ENCODE measurements at regions not wholly inside any gene's neighbourhood (a gene's known extent, or its start where the extent isn't known, plus 50 kb on each side); places are given as distances from the start of the nearest gene placed in this dataset.

DNA sequence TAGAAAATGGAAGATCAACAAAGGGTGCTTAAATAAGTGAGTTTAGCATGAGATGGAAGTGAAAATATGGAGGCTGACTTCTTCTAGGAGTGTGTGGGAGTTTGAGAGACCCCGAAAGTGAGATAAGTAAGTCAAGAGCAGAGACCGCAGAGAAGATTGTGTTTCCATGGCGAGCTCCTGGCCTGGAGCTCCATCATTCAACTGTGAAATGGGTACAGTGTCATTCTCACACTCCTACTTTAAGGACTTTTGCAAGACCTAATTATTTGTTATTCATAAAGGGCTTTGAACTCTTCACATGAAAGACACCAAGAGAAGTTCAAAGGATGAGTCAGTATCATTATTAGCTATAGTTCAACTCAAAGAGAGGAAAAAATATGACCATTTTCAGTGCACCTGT, 134.2 kb upstream of the PIK3C3 start:
- Mint-ChIP-seq H3K9me3 (peaks cover 0 to 6% (median 0%) of the 10 kb centered on the region in 5 donors), H3K27ac (no peak overlapping the region), H3K36me3 (no peaks in the 10 kb centered on the region), H3K4me1 (no peaks in the 10 kb centered on the region), H3K27me3 (no peaks in the 10 kb centered on the region), H3K4me3 (no peak overlapping the region)
- Histone ChIP-seq H3K36me3 (ENCODE audit: insufficient read depth, low read length) (no peaks in the 10 kb centered on the region), H3K4me3 (ENCODE audit: low read length) (no peak overlapping the region), H3K9me3 (ENCODE audit: low read length) (no peaks in the 10 kb centered on the region), H3K27me3 (ENCODE audit: insufficient read depth, low read length, poor library complexity, severe bottlenecking) (no peaks in the 10 kb centered on the region), H3K4me1 (ENCODE audit: insufficient read depth, low read length) (no peaks in the 10 kb centered on the region), H3K27ac (ENCODE audit: low read depth, low read length) (no peak overlapping the region)
- ChIA-PET CTCF (no interaction called here), POLR2A (no interaction called here)
- no peak for DNase-seq

DNA sequence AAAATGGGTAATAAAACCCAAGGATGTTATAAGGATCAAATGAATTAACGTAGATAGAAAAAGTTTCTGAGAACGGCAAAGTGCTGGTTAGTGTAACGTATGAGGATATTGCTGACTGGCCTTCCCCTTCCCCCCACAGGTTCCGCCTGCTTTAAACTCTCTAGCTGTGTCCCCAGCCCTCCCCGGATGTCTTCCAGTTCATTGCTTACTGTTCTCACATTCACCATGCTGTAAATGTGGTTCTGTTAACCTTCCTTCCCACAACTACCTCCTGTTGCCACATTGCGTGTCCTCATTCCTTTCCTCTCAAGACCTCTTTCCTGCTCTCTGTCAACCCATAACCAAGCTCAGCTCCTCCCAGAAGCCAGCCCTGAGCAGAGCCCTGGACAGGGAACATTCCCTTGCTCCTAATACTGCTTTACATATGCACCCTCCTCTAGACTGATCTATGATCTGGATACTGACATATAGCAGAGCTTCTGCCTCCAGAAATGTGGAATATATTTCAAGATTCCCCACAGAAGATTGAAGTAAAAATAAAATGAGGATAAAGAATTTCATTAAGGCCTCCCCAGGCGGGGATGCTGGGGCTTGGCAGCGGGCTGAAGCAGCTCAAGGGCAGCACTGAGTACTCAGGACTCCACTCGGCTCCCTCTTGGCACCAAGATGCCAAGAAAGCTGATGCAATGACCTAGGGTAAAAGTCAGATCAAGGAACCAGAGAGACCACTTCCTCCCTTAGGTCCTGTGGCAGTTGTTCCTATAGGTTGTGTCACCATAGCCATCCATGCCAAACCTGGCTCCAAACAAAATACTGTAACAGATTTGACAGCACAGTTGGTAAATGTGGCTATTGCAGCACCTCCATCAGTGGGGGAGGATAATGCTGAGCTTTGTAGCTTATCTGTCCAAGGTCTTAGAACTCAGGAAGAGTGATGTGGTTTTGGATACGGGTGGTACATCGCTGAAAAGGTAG, 136.4 kb upstream of the PIK3C3 start:
- Mint-ChIP-seq H3K36me3 (no peaks in the 10 kb centered on the region), H3K27me3 (no peaks in the 10 kb centered on the region), H3K27ac (no peak overlapping the region), H3K9me3 (peaks cover 0 to 6% (median 0%) of the 10 kb centered on the region in 5 donors), H3K4me3 (no peak overlapping the region), H3K4me1 (no peaks in the 10 kb centered on the region)
- H3K36me3 ChIP-seq (ENCODE audit: insufficient read depth, low read length), result no peaks in the 10 kb centered on the region
- no peaks in the 10 kb centered on the region for H3K9me3 ChIP-seq (ENCODE audit: low read length)
- no peak for DNase-seq
- ChIA-PET CTCF (no interaction called here), POLR2A (no interaction called here)
- no peaks in the 10 kb centered on the region for H3K4me1 ChIP-seq (ENCODE audit: insufficient read depth, low read length)
- no peaks in the 10 kb centered on the region for H3K27me3 ChIP-seq (ENCODE audit: insufficient read depth, low read length, poor library complexity, severe bottlenecking)
- no peak overlapping the region for H3K27ac ChIP-seq (ENCODE audit: low read depth, low read length)
- no peak overlapping the region for H3K4me3 ChIP-seq (ENCODE audit: low read length)

DNA sequence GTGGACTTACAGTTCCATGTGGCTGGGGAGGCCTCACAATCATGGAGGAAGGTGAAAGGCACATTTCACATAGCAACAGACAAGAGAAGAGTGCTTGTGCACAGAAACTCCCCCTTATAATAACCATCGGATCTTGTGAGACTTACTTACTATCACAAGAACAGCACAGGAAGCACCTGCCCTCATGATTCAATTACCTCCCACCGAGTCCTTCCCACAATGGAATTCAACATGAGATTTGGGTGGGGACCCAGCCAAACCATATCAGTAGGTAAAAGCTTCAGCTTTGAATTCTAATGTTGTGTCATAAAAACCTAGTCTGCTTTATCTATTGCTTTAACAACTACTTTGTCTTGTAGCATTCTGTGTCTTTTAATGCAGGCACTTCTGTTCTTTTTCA, 140.4 kb upstream of the PIK3C3 start:
- DNase-seq, result no peak
- Histone ChIP-seq H3K4me1 (ENCODE audit: insufficient read depth, low read length) (no peaks in the 10 kb centered on the region), H3K4me3 (ENCODE audit: low read length) (no peak overlapping the region), H3K27ac (ENCODE audit: low read depth, low read length) (no peak overlapping the region), H3K36me3 (ENCODE audit: insufficient read depth, low read length) (no peaks in the 10 kb centered on the region), H3K9me3 (ENCODE audit: low read length) (no peaks in the 10 kb centered on the region), H3K27me3 (ENCODE audit: insufficient read depth, low read length, poor library complexity, severe bottlenecking) (no peaks in the 10 kb centered on the region)
- no peaks in the 10 kb centered on the region for H3K4me1 Mint-ChIP-seq
- ChIA-PET POLR2A (no interaction called here), CTCF (no interaction called here)
- H3K36me3 Mint-ChIP-seq, result no peaks in the 10 kb centered on the region
- peaks cover 0 to 8% (median under 1%) of the 10 kb centered on the region in 5 donors for H3K9me3 Mint-ChIP-seq
- H3K27ac Mint-ChIP-seq, result no peak overlapping the region
- no peak overlapping the region for H3K4me3 Mint-ChIP-seq
- peaks cover 0 to 2% of the 10 kb centered on the region in 2 donors for H3K27me3 Mint-ChIP-seq

- no peaks in the 10 kb centered on the region for H3K9me3 ChIP-seq (ENCODE audit: low read length)
- no peak overlapping the region for H3K4me3 ChIP-seq (ENCODE audit: low read length)
- ChIA-PET CTCF (no interaction called here), POLR2A (no interaction called here)
- no peak overlapping the region for H3K27ac Mint-ChIP-seq
- no peak overlapping the region for H3K4me3 Mint-ChIP-seq
- H3K4me1 ChIP-seq (ENCODE audit: insufficient read depth, low read length), result no peaks in the 10 kb centered on the region
- no peaks in the 10 kb centered on the region for H3K36me3 Mint-ChIP-seq
- DNase-seq, result no peak
- H3K27me3 ChIP-seq (ENCODE audit: insufficient read depth, low read length, poor library complexity, severe bottlenecking), result no peaks in the 10 kb centered on the region
- H3K9me3 Mint-ChIP-seq, result peaks cover 0 to 4% (median 3%) of the 10 kb centered on the region in 5 donors
- no peaks in the 10 kb centered on the region for H3K4me1 Mint-ChIP-seq
- H3K27me3 Mint-ChIP-seq, result peaks cover 0 to 2% of the 10 kb centered on the region in 2 donors
- H3K27ac ChIP-seq (ENCODE audit: low read depth, low read length), result no peak overlapping the region
- H3K36me3 ChIP-seq (ENCODE audit: insufficient read depth, low read length), result no peaks in the 10 kb centered on the region
Observed at GRCh38 chr18:41809652-41810051, 145.4 kb upstream of the PIK3C3 start.

DNA sequence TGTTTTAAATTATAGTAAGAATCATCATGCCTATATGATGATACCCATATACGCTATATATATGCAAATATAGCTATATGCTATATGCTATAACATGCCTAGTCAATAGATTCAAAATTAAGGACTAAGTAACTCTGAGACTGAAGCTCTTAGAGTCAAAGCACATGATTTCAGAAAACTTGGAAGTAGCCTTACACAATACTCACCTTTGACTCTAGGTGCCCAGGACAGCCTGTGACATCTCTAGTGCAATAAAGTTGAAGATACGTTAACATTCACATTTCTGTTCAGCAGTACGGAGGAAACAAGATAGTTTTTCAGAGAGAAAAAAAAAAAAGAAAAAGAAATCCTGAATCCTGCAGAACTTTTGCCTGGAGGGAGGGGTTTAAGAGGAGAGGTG, 149.7 kb upstream of the PIK3C3 start:
- H3K27ac ChIP-seq (ENCODE audit: low read depth, low read length), result no peak overlapping the region
- H3K27me3 ChIP-seq (ENCODE audit: insufficient read depth, low read length, poor library complexity, severe bottlenecking), result no peaks in the 10 kb centered on the region
- POLR2A ChIA-PET, result no interaction called here
- no peaks in the 10 kb centered on the region for H3K27me3 Mint-ChIP-seq
- H3K36me3 Mint-ChIP-seq, result no peaks in the 10 kb centered on the region
- H3K4me3 Mint-ChIP-seq, result no peak overlapping the region
- no peak for DNase-seq
- peaks cover 0 to 3% (median 0%) of the 10 kb centered on the region in 5 donors for H3K9me3 Mint-ChIP-seq
- H3K9me3 ChIP-seq (ENCODE audit: low read length), result no peaks in the 10 kb centered on the region
- H3K4me1 Mint-ChIP-seq, result no peaks in the 10 kb centered on the region
- CTCF ChIA-PET, result no interaction called here
- H3K4me3 ChIP-seq (ENCODE audit: low read length), result no peak overlapping the region
- H3K4me1 ChIP-seq (ENCODE audit: insufficient read depth, low read length), result no peaks in the 10 kb centered on the region
- H3K27ac Mint-ChIP-seq, result no peak overlapping the region
- H3K36me3 ChIP-seq (ENCODE audit: insufficient read depth, low read length), result no peaks in the 10 kb centered on the region

DNA sequence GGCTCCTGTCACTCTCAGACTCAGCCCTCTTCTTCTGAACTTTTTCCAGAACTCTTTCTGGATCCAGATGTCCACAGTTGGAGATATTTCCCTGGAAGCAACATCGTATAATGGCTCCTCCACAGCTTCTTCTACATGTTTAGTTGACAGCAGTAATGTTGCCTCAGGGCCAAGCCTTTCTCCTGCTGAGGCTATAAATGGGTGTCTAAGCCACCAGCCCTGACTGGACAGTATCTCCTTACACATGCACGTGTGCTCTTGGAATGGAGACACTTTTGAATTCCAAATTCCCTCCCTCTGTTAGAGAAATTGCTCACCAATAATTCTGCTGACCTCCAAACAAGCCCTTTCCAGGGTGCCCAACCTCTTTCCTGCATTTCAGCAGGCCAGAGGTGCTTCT, 156.2 kb upstream of the PIK3C3 start:
- Histone ChIP-seq H3K36me3 (ENCODE audit: insufficient read depth, low read length) (no peaks in the 10 kb centered on the region), H3K27me3 (ENCODE audit: insufficient read depth, low read length, poor library complexity, severe bottlenecking) (no peaks in the 10 kb centered on the region), H3K4me1 (ENCODE audit: insufficient read depth, low read length) (no peaks in the 10 kb centered on the region), H3K27ac (ENCODE audit: low read depth, low read length) (no peak overlapping the region), H3K9me3 (ENCODE audit: low read length) (no peaks in the 10 kb centered on the region), H3K4me3 (ENCODE audit: low read length) (no peak overlapping the region)
- peaks cover 0 to 3% of the 10 kb centered on the region in 2 donors for H3K27me3 Mint-ChIP-seq
- no peak for DNase-seq
- no peak overlapping the region for H3K27ac Mint-ChIP-seq
- no peak overlapping the region for H3K4me3 Mint-ChIP-seq
- ChIA-PET CTCF (no interaction called here), POLR2A (no interaction called here)
- no peaks in the 10 kb centered on the region for H3K4me1 Mint-ChIP-seq
- H3K9me3 Mint-ChIP-seq, result peaks cover 0 to 2% (median 0%) of the 10 kb centered on the region in 5 donors
- no peaks in the 10 kb centered on the region for H3K36me3 Mint-ChIP-seq

DNA sequence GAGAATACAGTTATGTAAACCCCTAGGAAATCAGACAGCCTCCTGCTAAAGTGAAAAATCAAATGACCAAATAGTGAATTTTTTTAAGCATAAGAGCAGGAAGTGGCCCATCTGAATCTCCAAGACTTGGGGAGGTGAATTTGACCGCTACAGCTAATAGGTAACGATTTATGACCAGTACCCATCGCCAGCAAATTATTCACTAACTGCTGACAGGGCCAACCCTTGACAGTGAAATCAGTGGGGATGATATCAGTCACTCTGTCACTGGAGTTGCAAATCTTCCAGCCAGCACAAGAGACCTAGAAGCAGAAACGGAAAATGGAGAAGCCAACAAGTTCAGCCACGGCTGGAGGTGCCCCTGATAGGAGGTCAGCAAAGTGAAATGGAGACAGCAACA, 164.3 kb upstream of the PIK3C3 start:
- Mint-ChIP-seq H3K27ac (no peak overlapping the region), H3K4me3 (no peak overlapping the region)

GRCh38 chr18:41789001-41789400, 166.0 kb upstream of the PIK3C3 start:
- Mint-ChIP-seq H3K4me3 (no peak overlapping the region), H3K4me1 (no peaks in the 10 kb centered on the region), H3K36me3 (peaks cover 0 to 2% (median 0%) of the 10 kb centered on the region in 3 donors), H3K27me3 (no peaks in the 10 kb centered on the region), H3K9me3 (peaks cover 0 to 2% (median 0%) of the 10 kb centered on the region in 5 donors), H3K27ac (no peak overlapping the region)
- CTCF ChIA-PET, result no interaction called here
- Histone ChIP-seq H3K27me3 (ENCODE audit: insufficient read depth, low read length, poor library complexity, severe bottlenecking) (no peaks in the 10 kb centered on the region), H3K4me3 (ENCODE audit: low read length) (no peak overlapping the region), H3K36me3 (ENCODE audit: insufficient read depth, low read length) (no peaks in the 10 kb centered on the region), H3K9me3 (ENCODE audit: low read length) (no peaks in the 10 kb centered on the region), H3K27ac (ENCODE audit: low read depth, low read length) (no peak overlapping the region), H3K4me1 (ENCODE audit: insufficient read depth, low read length) (no peaks in the 10 kb centered on the region)
- POLR2A ChIA-PET, result no interaction called here
- no peak for DNase-seq

More for the DNA sequence above, 164.3 kb upstream of the PIK3C3 start:
- ChIA-PET CTCF (no interaction called here), POLR2A (no interaction called here)
- Mint-ChIP-seq H3K9me3 (peaks cover 0 to 2% (median 0%) of the 10 kb centered on the region in 5 donors), H3K27me3 (peaks cover 0 to 3% of the 10 kb centered on the region in 2 donors), H3K4me1 (no peaks in the 10 kb centered on the region), H3K36me3 (peaks cover 0 to 2% (median 0%) of the 10 kb centered on the region in 3 donors)
- H3K4me1 ChIP-seq (ENCODE audit: insufficient read depth, low read length), result no peaks in the 10 kb centered on the region
- H3K36me3 ChIP-seq (ENCODE audit: insufficient read depth, low read length), result no peaks in the 10 kb centered on the region
- no peaks in the 10 kb centered on the region for H3K9me3 ChIP-seq (ENCODE audit: low read length)
- no peak for DNase-seq
- H3K27me3 ChIP-seq (ENCODE audit: insufficient read depth, low read length, poor library complexity, severe bottlenecking), result no peaks in the 10 kb centered on the region
- H3K4me3 ChIP-seq (ENCODE audit: low read length), result no peak overlapping the region
- H3K27ac ChIP-seq (ENCODE audit: low read depth, low read length), result no peak overlapping the region

Data from CD8-positive, alpha-beta memory T cell (primary cell).